Fibroblast of lung (primary cell): ENCODE measurements at regions not wholly inside any gene's neighbourhood (a gene's known extent, or its start where the extent isn't known, plus 50 kb on each side); places are given as distances from the start of the nearest gene placed in this dataset.

Experiments used
- DNase-seq, 2 donors: peaks; one replicate each; pipeline versions ENCODE4 v3.0.0 to v3.0.0-alpha.2; 2010; ENCODE audit warnings: low read depth in 2 of 2
- H2AFZ ChIP-seq: 2 replicates; pipeline ENCODE4 v1.5.1; 2012; ENCODE audit warnings: low read length, control low read depth, inconsistent platforms
- H3K27ac ChIP-seq: 2 replicates; pipeline ENCODE4 v1.5.1; 2011; ENCODE audit warnings: low read length, control low read depth; ENCODE audit not compliant: insufficient read depth
- H3K27me3 ChIP-seq: 2 replicates; pipeline ENCODE4 v1.5.1; 2011; ENCODE audit warnings: mild to moderate bottlenecking, low read length; ENCODE audit not compliant: control insufficient read depth, insufficient read depth
- H3K36me3 ChIP-seq: 2 replicates; pipeline ENCODE4 v1.5.1; 2011; ENCODE audit warnings: low read length; ENCODE audit not compliant: control insufficient read depth, insufficient read depth
- H3K4me1 ChIP-seq: 2 replicates; pipeline ENCODE4 v1.5.1; 2011; ENCODE audit warnings: low read length; ENCODE audit not compliant: control insufficient read depth, insufficient read depth; ENCODE audit errors: extremely low read depth
- H3K4me2 ChIP-seq: 2 replicates; pipeline ENCODE4 v1.5.1; 2011; ENCODE audit warnings: low read length, control low read depth; ENCODE audit not compliant: insufficient read depth; ENCODE audit errors: extremely low read depth
- H3K4me3 ChIP-seq, 4 experiments: fragments of 200-600 bp in 1 of 4; sonication (generic) in 1 of 4; replicated peaks in 1 of 4; 2 replicates each; pipeline ENCODE4 v1.5.1; 2011 to 2016; ENCODE audit warnings: low read length in 4 of 4, low read depth in 3 of 4, mild to moderate bottlenecking in 3 of 4, control low read depth in 2 of 4, inconsistent platforms in 1 of 4, mixed read lengths in 1 of 4; ENCODE audit not compliant: insufficient read depth in 1 of 4; ENCODE audit errors: control extremely low read depth in 1 of 4
- H3K79me2 ChIP-seq: 2 replicates; pipeline ENCODE4 v1.5.1; 2012; ENCODE audit warnings: mild to moderate bottlenecking, low read length, inconsistent platforms; ENCODE audit not compliant: control insufficient read depth, insufficient read depth
- H3K9ac ChIP-seq: 2 replicates; pipeline ENCODE4 v1.5.1; 2011; ENCODE audit warnings: mild to moderate bottlenecking, low read length, control low read depth; ENCODE audit not compliant: insufficient read depth
- H3K9me3 ChIP-seq: 2 replicates; pipeline ENCODE4 v1.5.1; 2012; ENCODE audit warnings: low read depth, low read length; ENCODE audit not compliant: control insufficient read depth, insufficient read depth
- H4K20me1 ChIP-seq: 2 replicates; pipeline ENCODE4 v1.5.1; 2011; ENCODE audit warnings: low read length; ENCODE audit not compliant: control insufficient read depth, insufficient read depth; ENCODE audit errors: extremely low read depth
- EZH2 ChIP-seq: IDR thresholded peaks from 2 replicates; pipeline ENCODE4 v1.5.1; 2012; ENCODE audit warnings: low read length, control low read depth, mild to moderate bottlenecking; ENCODE audit errors: missing control alignments
- TF ChIP-seq, protein P1 (sequence below), 2 donors: IDR thresholded peaks in 1 of 2; conservative IDR thresholded peaks in 1 of 2; 1 replicate in 1 of 2; 2 replicates in 1 of 2; pipeline ENCODE4 v1.5.1; 2011 to 2012; ENCODE audit warnings: low read length in 2 of 2, control low read depth in 1 of 2, inconsistent platforms in 1 of 2, low read depth in 1 of 2, mild to moderate bottlenecking in 1 of 2

DNA sequence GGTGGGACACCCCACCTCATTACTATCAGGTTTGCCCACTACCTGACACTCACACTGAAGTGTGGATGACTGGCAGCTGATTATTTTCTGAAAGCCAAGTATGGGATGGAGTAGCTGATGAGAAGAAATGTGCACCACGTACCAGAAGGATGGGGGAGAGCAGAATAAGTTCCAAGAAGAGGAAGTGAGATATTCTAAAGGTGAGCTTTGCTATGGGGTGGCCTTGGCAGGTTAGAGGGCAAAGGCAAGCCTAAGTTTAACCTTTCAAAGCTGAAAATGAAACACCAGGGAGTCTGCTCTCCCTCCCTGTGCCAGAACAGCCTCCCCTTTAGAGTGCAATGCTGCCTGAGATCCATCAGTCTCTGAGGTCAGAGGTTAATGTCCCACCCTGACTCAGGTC lies 196.1 kb upstream of the OSR1 start:
- Histone ChIP-seq H3K27me3 (no peaks in the 10 kb centered on the region), H4K20me1 (no peaks in the 10 kb centered on the region), H3K4me2 (no peak overlapping the region), H3K4me3 (no peak overlapping the region), H3K79me2 (no peaks in the 10 kb centered on the region), H3K9me3 (no peaks in the 10 kb centered on the region), H3K4me1 (no peaks in the 10 kb centered on the region), H3K27ac (no peak overlapping the region), H3K9ac (no peak overlapping the region), H3K36me3 (no peaks in the 10 kb centered on the region), H2AFZ (no peak overlapping the region)
- no peak for DNase-seq
- no peak for TF ChIP-seq EZH2
- TF ChIP-seq, protein P1, sequence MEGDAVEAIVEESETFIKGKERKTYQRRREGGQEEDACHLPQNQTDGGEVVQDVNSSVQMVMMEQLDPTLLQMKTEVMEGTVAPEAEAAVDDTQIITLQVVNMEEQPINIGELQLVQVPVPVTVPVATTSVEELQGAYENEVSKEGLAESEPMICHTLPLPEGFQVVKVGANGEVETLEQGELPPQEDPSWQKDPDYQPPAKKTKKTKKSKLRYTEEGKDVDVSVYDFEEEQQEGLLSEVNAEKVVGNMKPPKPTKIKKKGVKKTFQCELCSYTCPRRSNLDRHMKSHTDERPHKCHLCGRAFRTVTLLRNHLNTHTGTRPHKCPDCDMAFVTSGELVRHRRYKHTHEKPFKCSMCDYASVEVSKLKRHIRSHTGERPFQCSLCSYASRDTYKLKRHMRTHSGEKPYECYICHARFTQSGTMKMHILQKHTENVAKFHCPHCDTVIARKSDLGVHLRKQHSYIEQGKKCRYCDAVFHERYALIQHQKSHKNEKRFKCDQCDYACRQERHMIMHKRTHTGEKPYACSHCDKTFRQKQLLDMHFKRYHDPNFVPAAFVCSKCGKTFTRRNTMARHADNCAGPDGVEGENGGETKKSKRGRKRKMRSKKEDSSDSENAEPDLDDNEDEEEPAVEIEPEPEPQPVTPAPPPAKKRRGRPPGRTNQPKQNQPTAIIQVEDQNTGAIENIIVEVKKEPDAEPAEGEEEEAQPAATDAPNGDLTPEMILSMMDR (conservative IDR thresholded peaks at IDR 0.05 in 1 of 2, IDR thresholded peaks at IDR 0.05 in 1 of 2; ENCODE audit: low read depth in 1 of 2, low read length in 2 of 2), result no peak

DNA sequence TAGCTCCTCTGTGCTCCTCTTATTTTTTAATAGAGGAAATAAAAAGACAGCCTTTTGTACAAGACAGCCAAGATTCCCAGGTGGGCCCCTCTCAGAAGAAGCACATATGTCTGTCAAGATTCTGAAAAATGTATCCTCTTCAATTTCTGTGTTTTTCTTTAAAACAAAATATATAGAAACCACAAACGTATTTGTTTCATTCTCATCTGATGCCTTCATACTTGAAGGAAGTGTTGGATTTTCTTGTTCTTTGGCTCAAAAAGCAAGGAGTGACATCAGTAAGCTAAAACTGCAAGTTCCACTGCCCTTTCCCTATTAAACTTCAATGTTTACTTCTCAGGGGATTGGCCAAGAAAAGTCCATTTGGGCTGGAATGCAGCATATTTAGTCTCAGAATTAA lies 193.8 kb upstream of the OSR1 start:
- H2AFZ ChIP-seq, result no peak overlapping the region
- H3K27me3 ChIP-seq, result no peaks in the 10 kb centered on the region
- peak in 1 of 2 donors; percentile 32 for DNase-seq
- no peaks in the 10 kb centered on the region for H3K36me3 ChIP-seq
- H3K4me1 ChIP-seq, result no peaks in the 10 kb centered on the region
- H3K9me3 ChIP-seq, result no peaks in the 10 kb centered on the region
- no peaks in the 10 kb centered on the region for H4K20me1 ChIP-seq
- no peaks in the 10 kb centered on the region for H3K79me2 ChIP-seq
- no peak overlapping the region for H3K4me3 ChIP-seq
- no peak overlapping the region for H3K27ac ChIP-seq
- no peak for TF ChIP-seq EZH2
- TF ChIP-seq, protein P1 (conservative IDR thresholded peaks at IDR 0.05 in 1 of 2, IDR thresholded peaks at IDR 0.05 in 1 of 2; ENCODE audit: low read depth in 1 of 2, low read length in 2 of 2), result no peak
- no peak overlapping the region for H3K9ac ChIP-seq
- no peak overlapping the region for H3K4me2 ChIP-seq

DNA sequence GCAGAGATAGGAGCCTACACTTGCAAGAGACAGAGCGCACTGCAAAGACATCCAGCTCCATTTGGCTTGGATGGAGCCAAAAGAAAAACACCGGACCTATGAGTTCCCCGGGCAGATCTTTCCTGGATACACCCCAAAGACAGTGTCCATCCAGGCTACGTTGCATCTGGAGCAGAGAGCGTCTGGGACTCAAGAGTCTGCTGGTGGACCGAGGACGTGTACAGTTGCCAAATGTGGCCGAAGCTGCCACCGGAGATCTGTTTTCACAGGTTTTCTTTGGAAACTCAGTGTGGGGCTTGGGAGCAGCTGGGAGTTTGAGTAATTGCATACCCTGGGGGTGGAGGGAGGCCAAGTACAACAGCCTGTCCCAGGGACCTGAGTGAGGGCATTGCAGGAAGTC lies 192.3 kb upstream of the OSR1 start:
- no peak for DNase-seq
- Histone ChIP-seq H3K36me3 (no peaks in the 10 kb centered on the region), H2AFZ (no peak overlapping the region)

More for the DNA sequence above, 192.3 kb upstream of the OSR1 start:
- Histone ChIP-seq H3K79me2 (no peaks in the 10 kb centered on the region), H3K27ac (no peak overlapping the region), H3K4me2 (no peak overlapping the region), H3K4me1 (no peaks in the 10 kb centered on the region), H3K4me3 (no peak overlapping the region), H4K20me1 (no peaks in the 10 kb centered on the region), H3K9me3 (no peaks in the 10 kb centered on the region), H3K9ac (no peak overlapping the region), H3K27me3 (no peaks in the 10 kb centered on the region)
- no peak for TF ChIP-seq EZH2
- TF ChIP-seq, protein P1 (conservative IDR thresholded peaks at IDR 0.05 in 1 of 2, IDR thresholded peaks at IDR 0.05 in 1 of 2; ENCODE audit: low read depth in 1 of 2, low read length in 2 of 2), result no peak
